Body of pancreas (tissue), 4 donors: ENCODE measurements at regions not wholly inside any gene's neighbourhood (a gene's known extent, or its start where the extent isn't known, plus 50 kb on each side); places are given as distances from the start of the nearest gene placed in this dataset.

Source experiments
- ATAC-seq: fragments of 150-250 bp; one replicate; pipeline ENCODE4 v1.9.1; 2016
- DNase-seq, 4 donors: peaks; one replicate each; pipeline ENCODE4 v3.0.0-alpha.2; 2019
- H3K27ac ChIP-seq, 4 donors: fragments of 200-600 bp; sonication (generic); 1 replicate in 3 of 4; 2 replicates in 1 of 4; pipeline versions ENCODE4 v1.5.1 to v1.6.1; 2016 to 2019; ENCODE audit warnings: mild to moderate bottlenecking in 1 of 4, mixed read lengths in 1 of 4, moderate library complexity in 1 of 4
- H3K27me3 ChIP-seq, 2 donors: fragments of 200-600 bp; sonication (generic); one replicate each; pipeline ENCODE4 v1.6.0; 2016; ENCODE audit warnings: mild to moderate bottlenecking in 1 of 2
- H3K36me3 ChIP-seq, 2 donors: fragments of 200-600 bp; sonication (generic); replicated peaks in 1 of 2; 2 replicates each; pipeline ENCODE4 v1.5.1; 2016; ENCODE audit warnings: low read depth in 2 of 2; ENCODE audit not compliant: insufficient read depth in 1 of 2
- H3K4me1 ChIP-seq: fragments of 200-600 bp; sonication (generic); one replicate; pipeline ENCODE4 v1.6.0; 2016
- H3K4me3 ChIP-seq, 2 donors: fragments of 200-600 bp; sonication (generic); 1 replicate in 1 of 2; 2 replicates in 1 of 2; pipeline ENCODE4 v1.5.1; 2016 to 2019
- H3K9me3 ChIP-seq, 3 donors: fragments of 200-600 bp; sonication (generic); 1 replicate in 2 of 3; 2 replicates in 1 of 3; pipeline ENCODE4 v1.5.1; 2016
- POLR2A ChIP-seq, 3 donors: fragments of 450-650 bp; IDR thresholded peaks; one replicate each; pipeline ENCODE4 v1.6.1; 2016; ENCODE audit warnings: antibody characterized with exemption in 3 of 3, mild to moderate bottlenecking in 2 of 3
- WGBS, 2 donors: methylation state at CpG; one replicate each; pipeline ENCODE4 v1.1.5; 2017; 5-methylcytosine and 5-hydroxymethylcytosine counted together
- intact Hi-C: fragments of 100-400 bp; cut with DNase I; formaldehyde crosslinking; loops from one replicate; pipeline ENCODE4 v1.15.1; 2023
- TF ChIP-seq, protein P1 (sequence below), 7 experiments: fragments of 450-650 bp in 4 of 7; fragments of 200-600 bp in 3 of 7; sonication (generic) in 3 of 7; IDR thresholded peaks; one replicate each; pipeline ENCODE4 v1.5.1; 2016 to 2019; ENCODE audit warnings: antibody characterized with exemption in 7 of 7

DNA sequence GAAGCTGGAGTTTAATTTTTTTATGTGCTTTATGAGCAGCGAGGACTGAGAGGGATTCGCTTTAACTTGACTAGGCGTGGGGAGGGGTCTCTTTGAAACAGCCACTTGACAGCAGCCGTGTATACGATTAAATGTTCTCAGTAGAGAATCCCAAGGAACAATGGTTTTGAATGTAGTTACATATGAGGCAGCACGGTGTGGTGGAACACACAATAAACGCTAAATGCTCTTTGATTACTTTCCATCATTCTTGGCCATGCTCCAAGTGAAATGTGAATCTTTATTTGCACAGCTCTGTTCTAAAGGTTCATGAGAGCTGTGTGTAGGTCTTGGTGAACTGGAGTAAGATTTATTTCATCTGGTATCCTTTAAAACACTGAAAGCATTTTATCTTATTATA lies 251.4 kb upstream of the TGFBR2 start:
- TF ChIP-seq, protein P1, sequence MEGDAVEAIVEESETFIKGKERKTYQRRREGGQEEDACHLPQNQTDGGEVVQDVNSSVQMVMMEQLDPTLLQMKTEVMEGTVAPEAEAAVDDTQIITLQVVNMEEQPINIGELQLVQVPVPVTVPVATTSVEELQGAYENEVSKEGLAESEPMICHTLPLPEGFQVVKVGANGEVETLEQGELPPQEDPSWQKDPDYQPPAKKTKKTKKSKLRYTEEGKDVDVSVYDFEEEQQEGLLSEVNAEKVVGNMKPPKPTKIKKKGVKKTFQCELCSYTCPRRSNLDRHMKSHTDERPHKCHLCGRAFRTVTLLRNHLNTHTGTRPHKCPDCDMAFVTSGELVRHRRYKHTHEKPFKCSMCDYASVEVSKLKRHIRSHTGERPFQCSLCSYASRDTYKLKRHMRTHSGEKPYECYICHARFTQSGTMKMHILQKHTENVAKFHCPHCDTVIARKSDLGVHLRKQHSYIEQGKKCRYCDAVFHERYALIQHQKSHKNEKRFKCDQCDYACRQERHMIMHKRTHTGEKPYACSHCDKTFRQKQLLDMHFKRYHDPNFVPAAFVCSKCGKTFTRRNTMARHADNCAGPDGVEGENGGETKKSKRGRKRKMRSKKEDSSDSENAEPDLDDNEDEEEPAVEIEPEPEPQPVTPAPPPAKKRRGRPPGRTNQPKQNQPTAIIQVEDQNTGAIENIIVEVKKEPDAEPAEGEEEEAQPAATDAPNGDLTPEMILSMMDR (IDR thresholded peaks at IDR 0.05), result no peak
- DNase-seq (no peak), ATAC-seq (no peak)
- no peaks in the 10 kb centered on the region for H3K9me3 ChIP-seq
- no peaks in the 10 kb centered on the region for H3K27me3 ChIP-seq
- no peaks in the 10 kb centered on the region for H3K4me1 ChIP-seq
- intact Hi-C loops, result no loop called here
- no peaks in the 10 kb centered on the region for H3K36me3 ChIP-seq
- H3K4me3 ChIP-seq, result no peak overlapping the region
- 72 to 76% methylated on average over 7 of the region's 7 CpGs for WGBS, 2 donors
- no peak overlapping the region for H3K27ac ChIP-seq

DNA sequence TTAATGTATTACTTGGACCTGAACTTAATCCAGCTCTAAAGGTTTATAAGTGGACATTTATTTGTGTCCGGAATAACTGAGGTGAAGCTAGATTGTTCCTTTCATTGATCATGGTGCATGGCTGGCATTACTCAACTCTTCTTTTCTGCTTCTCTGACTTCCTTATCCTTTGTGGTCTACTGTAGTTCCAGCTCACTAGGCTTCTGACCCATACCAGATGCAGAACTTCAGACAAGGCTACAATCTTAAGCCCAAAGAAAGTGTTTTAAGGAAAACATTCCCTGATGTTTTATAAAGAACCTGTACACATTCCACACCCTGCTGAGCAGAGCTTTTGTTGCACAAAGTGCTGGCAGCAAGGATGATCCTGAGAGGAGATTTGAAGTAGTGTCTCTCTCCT lies 250.8 kb upstream of the TGFBR2 start:
- no peaks in the 10 kb centered on the region for H3K4me1 ChIP-seq
- 90 to 92% methylated on average over 1 of the region's 1 CpG for WGBS, 2 donors
- H3K9me3 ChIP-seq, result no peaks in the 10 kb centered on the region
- TF ChIP-seq, protein P1 (IDR thresholded peaks at IDR 0.05), result no peak
- no peak for TF ChIP-seq POLR2A (IDR thresholded peaks at IDR 0.05)
- intact Hi-C loops, result no loop called here
- no peak overlapping the region for H3K4me3 ChIP-seq
- H3K27me3 ChIP-seq, result no peaks in the 10 kb centered on the region
- no peak overlapping the region for H3K27ac ChIP-seq
- DNase-seq (no peak), ATAC-seq (no peak)
- no peaks in the 10 kb centered on the region for H3K36me3 ChIP-seq

DNA sequence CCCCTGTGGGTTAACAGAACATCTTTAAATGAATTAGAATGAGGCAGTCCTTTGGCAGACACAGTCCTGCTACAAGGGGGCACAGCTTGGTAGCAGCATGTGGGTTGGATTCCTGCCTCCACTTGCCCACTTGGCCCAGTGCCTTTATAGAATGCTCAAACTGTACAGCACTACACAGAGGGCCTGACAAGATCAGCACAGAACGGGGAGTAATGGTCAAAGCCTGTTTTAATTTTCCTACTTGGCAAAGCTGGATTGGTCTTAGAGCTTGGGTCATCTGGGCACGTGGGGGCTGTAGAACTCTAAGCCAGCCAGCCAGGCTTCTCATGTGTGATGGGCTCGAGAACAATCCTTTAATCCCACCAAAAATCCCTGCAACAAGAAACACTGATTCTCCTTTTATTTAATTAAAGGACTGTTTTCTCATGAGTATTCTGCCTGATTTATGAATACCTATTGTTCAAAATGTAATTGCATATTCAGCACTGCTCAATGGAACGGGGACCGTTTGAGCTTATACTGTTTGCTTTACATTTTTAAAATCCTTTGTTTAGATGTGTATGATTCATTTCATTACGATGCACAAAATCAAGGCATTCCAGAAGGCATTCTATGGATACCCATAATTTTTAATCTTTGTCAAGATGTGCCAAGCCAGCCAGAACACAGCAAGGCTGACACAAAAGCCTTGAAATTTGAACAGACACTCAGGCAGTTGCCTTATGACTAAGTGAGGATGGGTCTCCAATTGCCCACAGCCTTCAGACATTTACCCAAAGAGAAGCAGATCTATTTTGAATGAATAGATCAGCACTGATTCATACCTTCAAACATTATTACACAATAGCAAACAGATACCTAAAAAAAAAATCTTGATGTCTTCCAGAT lies 249.3 kb upstream of the TGFBR2 start:
- no peaks in the 10 kb centered on the region for H3K9me3 ChIP-seq
- H3K4me1 ChIP-seq, result no peaks in the 10 kb centered on the region
- no peaks in the 10 kb centered on the region for H3K27me3 ChIP-seq
- WGBS, 2 donors, result 80 to 90% methylated on average over 6 of the region's 6 CpGs
- H3K36me3 ChIP-seq, result no peaks in the 10 kb centered on the region
- ATAC-seq, result no peak
- no peak overlapping the region for H3K4me3 ChIP-seq
- intact Hi-C loops, result no loop called here
- H3K27ac ChIP-seq, result no peak overlapping the region
- TF ChIP-seq, protein P1 (IDR thresholded peaks at IDR 0.05), result no peak
- no peak for TF ChIP-seq POLR2A (IDR thresholded peaks at IDR 0.05)
- no peak for DNase-seq

DNA sequence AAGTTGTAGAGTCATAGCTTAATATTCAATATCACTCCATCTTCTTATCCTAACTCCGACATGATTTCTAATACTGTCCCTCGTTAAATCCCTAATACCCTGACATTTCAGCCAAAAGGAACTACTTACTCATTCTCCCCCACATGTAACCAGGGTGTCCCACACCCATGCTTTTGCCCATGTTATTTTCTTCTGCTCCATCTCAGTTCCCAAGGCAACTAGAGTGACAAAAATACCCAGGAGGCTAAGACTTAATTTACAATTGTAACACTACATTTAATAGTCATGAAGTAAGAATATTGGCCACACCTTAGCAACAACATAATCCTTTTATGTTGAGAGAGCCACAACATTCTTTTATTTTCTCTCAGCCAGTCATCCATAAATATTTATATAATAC lies 248.5 kb upstream of the TGFBR2 start:
- Histone ChIP-seq H3K27ac (no peak overlapping the region), H3K4me3 (no peak overlapping the region), H3K9me3 (no peaks in the 10 kb centered on the region), H3K4me1 (no peaks in the 10 kb centered on the region), H3K27me3 (no peaks in the 10 kb centered on the region), H3K36me3 (no peaks in the 10 kb centered on the region)
- ATAC-seq (no peak), DNase-seq (no peak)
- intact Hi-C loops, result no loop called here
- TF ChIP-seq, protein P1 (IDR thresholded peaks at IDR 0.05), result no peak
- TF ChIP-seq POLR2A (IDR thresholded peaks at IDR 0.05), result no peak
- 75 to 82% methylated on average over 2 of the region's 2 CpGs for WGBS, 2 donors

DNA sequence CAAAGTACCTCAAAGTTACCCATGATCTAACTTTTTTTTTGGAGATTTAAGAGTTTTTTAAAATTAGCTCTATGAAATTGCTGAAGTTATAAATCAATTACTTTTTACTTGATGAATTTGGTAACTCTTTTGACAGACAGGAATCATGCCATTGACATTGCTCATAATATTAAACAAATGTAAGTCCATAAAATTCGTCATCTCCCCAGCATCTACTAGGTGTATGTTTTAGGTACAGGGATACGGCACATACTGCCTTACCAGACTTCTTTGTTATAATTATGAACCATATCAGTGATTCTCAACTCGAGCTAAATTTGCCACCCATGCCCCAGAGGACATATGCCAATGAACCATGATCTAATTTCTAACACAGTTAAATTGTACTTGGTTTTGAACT lies 247.5 kb upstream of the TGFBR2 start:
- whole genome bisulfite sequencing, 2 donors, result 66 to 78% methylated on average over 3 of the region's 3 CpGs
- Histone ChIP-seq H3K4me1 (no peaks in the 10 kb centered on the region), H3K36me3 (no peaks in the 10 kb centered on the region), H3K4me3 (no peak overlapping the region), H3K27me3 (no peaks in the 10 kb centered on the region), H3K9me3 (no peaks in the 10 kb centered on the region), H3K27ac (no peak overlapping the region)
- TF ChIP-seq POLR2A (IDR thresholded peaks at IDR 0.05), result no peak
- TF ChIP-seq, protein P1 (IDR thresholded peaks at IDR 0.05), result no peak
- no peak for ATAC-seq
- DNase-seq, result no peak
- intact Hi-C loops, result no loop called here
